ENCODE measurements at regions not wholly inside any gene's neighbourhood (a gene's known extent, or its start where the extent isn't known, plus 50 kb on each side); places are given as distances from the start of the nearest gene placed in this dataset.

DNA sequence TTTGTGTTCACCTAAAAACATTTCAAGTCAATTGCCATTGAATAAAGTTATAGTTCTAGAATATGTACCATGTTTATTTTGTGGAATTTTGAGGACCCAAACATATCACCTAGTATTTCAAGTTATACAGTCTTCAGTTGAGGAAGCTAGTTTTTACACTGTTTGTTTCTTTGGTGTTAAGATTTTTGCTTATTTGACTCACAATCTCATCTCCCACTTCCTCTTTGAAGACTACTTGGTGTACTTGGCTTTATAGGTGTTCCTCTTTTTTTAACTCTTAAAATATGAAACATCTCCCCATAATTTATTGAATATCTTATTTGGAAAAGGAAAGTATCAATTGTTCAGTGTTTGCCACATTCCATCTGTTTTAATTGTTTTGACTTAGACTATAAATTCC lies 675.4 kb downstream of the RAPGEF2 start:
- TF ChIP-seq, protein P1, sequence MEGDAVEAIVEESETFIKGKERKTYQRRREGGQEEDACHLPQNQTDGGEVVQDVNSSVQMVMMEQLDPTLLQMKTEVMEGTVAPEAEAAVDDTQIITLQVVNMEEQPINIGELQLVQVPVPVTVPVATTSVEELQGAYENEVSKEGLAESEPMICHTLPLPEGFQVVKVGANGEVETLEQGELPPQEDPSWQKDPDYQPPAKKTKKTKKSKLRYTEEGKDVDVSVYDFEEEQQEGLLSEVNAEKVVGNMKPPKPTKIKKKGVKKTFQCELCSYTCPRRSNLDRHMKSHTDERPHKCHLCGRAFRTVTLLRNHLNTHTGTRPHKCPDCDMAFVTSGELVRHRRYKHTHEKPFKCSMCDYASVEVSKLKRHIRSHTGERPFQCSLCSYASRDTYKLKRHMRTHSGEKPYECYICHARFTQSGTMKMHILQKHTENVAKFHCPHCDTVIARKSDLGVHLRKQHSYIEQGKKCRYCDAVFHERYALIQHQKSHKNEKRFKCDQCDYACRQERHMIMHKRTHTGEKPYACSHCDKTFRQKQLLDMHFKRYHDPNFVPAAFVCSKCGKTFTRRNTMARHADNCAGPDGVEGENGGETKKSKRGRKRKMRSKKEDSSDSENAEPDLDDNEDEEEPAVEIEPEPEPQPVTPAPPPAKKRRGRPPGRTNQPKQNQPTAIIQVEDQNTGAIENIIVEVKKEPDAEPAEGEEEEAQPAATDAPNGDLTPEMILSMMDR (IDR thresholded peaks at IDR 0.05; ENCODE audit: low read length), result no peak
- no peak for TF ChIP-seq EZH2phosphoT487 (IDR thresholded peaks at IDR 0.05; ENCODE audit: low read length)

Data from MM.1S (cell line).